BE2C (cell line): ENCODE measurements at regions not wholly inside any gene's neighbourhood (a gene's known extent, or its start where the extent isn't known, plus 50 kb on each side); places are given as distances from the start of the nearest gene placed in this dataset.

Experiments used
- DNase-seq: peaks from one replicate; pipeline ENCODE4 v3.0.0-alpha.2; 2020
- H3K27me3 ChIP-seq: fragments of 250-450 bp; sonication (Bioruptor Pico); 2 replicates; pipeline ENCODE4 v1.5.1; 2020; ENCODE audit warnings: mild to moderate bottlenecking
- H3K36me3 ChIP-seq: fragments of 250-450 bp; sonication (Bioruptor Pico); 2 replicates; pipeline ENCODE4 v1.5.1; 2020; ENCODE audit warnings: mild to moderate bottlenecking
- H3K4me1 ChIP-seq: fragments of 250-450 bp; sonication (Bioruptor Pico); 2 replicates; pipeline ENCODE4 v1.5.1; 2020
- H3K4me3 ChIP-seq: 2 replicates; pipeline ENCODE4 v1.5.1; 2011; ENCODE audit warnings: low read depth, low read length
- H3K9me3 ChIP-seq: fragments of 250-450 bp; sonication (Bioruptor Pico); 2 replicates; pipeline ENCODE4 v1.5.1; 2020
- TF ChIP-seq, protein P1 (sequence below): IDR thresholded peaks from 2 replicates; pipeline ENCODE4 v1.5.1; 2012; ENCODE audit warnings: mild to moderate bottlenecking, low read depth, low read length

DNA sequence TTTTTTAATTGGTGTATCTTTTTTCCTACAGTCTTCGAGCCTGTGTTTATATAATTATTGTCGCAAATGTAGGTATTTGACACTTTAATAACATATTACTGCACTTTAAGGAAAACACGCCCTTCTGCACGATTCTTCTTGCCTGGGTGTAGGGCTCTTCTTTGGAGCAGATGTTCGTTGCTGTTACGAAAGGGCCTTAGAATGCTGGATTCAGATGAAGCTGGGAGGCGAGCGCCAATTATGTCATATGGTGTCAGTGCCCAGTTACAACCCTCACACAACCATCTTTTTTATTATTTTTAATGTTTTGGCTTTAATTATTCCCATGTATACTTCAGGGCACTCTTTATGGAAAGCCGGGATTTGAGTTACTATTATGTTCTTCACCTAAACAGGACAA, 553.0 kb downstream of the EBF1 start:
- H3K4me1 ChIP-seq: 0 out of 2 replicates have a peak, but pooled peaks cover 4% of the 10 kb centered on the region
- TF ChIP-seq, protein P1, sequence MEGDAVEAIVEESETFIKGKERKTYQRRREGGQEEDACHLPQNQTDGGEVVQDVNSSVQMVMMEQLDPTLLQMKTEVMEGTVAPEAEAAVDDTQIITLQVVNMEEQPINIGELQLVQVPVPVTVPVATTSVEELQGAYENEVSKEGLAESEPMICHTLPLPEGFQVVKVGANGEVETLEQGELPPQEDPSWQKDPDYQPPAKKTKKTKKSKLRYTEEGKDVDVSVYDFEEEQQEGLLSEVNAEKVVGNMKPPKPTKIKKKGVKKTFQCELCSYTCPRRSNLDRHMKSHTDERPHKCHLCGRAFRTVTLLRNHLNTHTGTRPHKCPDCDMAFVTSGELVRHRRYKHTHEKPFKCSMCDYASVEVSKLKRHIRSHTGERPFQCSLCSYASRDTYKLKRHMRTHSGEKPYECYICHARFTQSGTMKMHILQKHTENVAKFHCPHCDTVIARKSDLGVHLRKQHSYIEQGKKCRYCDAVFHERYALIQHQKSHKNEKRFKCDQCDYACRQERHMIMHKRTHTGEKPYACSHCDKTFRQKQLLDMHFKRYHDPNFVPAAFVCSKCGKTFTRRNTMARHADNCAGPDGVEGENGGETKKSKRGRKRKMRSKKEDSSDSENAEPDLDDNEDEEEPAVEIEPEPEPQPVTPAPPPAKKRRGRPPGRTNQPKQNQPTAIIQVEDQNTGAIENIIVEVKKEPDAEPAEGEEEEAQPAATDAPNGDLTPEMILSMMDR: no peak
- DNase-seq: no peak
- H3K4me3 ChIP-seq: no peak overlapping the region
- peaks cover 2% of the 10 kb centered on the region; the same call in 1 of the 2 replicates for H3K9me3 ChIP-seq
- H3K36me3 ChIP-seq: no peaks in the 10 kb centered on the region
- no peaks in the 10 kb centered on the region for H3K27me3 ChIP-seq

DNA sequence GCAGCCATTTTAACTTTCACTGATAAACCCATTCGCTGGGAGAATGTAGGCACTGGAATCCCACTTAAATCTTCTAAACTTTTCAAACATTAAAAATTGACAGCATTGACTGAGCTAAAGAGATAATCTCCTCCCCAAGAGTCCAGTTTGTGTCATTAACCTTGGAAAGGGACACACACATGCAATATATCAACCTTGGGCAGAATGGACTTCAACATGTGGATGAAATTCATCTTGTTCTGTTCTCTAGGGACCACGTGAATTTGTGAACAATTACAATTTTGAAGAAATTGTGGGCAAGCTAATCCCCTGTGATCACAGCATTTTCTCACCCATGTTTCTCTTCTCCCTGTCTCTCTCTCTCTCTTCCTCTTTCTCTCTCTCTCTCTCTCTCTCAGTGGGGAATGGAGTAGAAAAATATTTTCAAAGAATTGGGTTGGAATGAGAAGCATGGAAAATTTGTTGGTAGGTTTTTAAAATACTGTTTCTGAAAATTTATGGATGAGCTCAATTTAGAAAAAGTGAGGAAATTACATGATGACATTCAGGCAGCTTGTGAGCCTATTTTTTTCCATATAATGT, 553.7 kb downstream of the EBF1 start:
- TF ChIP-seq, protein P1: no peak
- H3K9me3 ChIP-seq: peaks cover 2% of the 10 kb centered on the region; the same call in 1 of the 2 replicates
- DNase-seq: no peak

DNA sequence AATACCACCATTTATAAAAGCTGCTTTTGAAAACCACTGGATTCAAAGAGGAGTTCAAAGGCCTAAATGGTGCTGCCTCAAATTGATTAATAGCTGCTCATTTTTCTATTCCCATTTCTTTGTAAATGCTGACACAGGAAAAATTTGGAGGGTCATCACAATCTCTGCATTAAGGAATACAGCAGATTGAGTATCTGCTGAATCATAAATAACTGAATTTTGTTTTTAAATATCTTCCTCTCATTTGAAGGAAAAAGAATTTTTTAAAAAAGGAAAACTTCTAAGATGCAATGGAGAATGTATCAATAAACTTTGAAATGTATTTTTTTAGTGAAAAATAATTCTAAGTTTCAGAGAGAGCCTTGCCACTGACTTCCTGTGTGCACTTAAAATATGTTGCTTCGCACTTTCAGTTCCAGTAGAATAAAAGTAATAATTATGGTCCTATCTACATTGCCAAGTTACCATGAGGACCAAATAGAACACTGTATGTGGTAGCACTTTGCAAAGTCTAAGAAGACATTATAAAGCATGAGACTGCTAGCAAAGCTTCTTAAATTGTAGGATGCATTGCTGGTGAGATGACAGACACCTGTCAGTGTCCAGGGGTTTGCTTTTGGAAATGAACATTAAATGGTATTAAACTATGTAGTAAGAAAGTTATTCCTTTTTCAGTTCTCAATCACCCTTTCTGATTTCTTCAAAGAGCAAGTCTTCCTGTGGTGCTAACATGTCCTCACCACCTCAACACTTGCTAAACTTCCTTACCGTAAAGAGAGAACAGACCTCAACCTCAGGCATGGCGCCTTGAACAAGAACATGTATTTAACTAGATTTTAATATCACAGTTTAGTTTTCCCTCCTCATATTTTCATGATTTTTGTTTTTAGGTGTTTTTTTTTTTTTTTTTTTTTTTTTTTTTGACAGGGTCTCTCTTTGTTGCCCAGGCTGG, 555.1 kb downstream of the EBF1 start:
- Histone ChIP-seq H3K9me3 (peaks cover 2% of the 10 kb centered on the region; the same call in 1 of the 2 replicates), H3K36me3 (no peaks in the 10 kb centered on the region), H3K4me1 (0 out of 2 replicates have a peak, but pooled peaks cover 4% of the 10 kb centered on the region), H3K27me3 (no peaks in the 10 kb centered on the region), H3K4me3 (no peak overlapping the region)
- DNase-seq: no peak
- TF ChIP-seq, protein P1: no peak

More for the DNA sequence above, 553.7 kb downstream of the EBF1 start:
- Histone ChIP-seq H3K36me3 (no peaks in the 10 kb centered on the region), H3K27me3 (no peaks in the 10 kb centered on the region), H3K4me3 (no peak overlapping the region), H3K4me1 (0 out of 2 replicates have a peak, but pooled peaks cover 4% of the 10 kb centered on the region)

DNA sequence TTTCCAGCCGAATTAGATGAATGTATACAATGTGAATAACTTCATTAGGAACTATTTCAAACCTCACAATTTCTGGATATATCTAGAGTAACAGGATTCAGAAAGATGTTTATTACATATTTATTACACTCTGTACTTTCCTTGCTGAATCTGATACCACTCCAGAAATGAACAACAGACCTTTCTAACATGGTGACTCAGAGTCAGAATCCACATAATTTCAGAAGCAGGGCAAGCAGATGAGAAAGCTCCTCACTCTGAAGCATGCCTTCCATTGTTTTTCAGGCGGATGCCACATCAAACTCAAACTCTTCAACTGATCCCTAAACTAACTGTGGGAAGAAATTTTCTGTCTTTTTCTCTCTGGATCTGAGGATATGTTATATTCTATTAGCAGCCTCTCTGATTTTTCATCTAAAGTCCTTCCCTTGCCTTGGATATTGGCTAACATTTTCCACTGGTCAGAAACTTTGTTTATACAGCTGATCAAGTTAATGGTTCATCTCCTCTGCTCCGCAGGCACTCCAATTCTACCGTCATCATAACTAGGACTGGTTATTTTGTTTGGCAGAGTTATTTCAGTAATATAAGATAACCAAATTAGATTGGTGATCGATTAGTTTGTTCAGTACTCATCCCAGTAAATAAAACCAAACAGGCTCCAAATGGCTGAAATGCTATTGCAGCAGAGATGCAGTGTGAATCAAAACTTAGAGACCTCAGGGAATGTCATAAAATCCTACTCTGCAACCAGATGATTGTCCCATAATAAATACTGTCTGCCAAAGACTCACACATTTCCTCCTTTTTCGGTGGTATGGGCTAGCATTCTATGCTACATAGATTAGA, 556.0 kb downstream of the EBF1 start:
- DNase-seq: no peak
- peaks cover 2% of the 10 kb centered on the region; the same call in 1 of the 2 replicates for H3K9me3 ChIP-seq

DNA sequence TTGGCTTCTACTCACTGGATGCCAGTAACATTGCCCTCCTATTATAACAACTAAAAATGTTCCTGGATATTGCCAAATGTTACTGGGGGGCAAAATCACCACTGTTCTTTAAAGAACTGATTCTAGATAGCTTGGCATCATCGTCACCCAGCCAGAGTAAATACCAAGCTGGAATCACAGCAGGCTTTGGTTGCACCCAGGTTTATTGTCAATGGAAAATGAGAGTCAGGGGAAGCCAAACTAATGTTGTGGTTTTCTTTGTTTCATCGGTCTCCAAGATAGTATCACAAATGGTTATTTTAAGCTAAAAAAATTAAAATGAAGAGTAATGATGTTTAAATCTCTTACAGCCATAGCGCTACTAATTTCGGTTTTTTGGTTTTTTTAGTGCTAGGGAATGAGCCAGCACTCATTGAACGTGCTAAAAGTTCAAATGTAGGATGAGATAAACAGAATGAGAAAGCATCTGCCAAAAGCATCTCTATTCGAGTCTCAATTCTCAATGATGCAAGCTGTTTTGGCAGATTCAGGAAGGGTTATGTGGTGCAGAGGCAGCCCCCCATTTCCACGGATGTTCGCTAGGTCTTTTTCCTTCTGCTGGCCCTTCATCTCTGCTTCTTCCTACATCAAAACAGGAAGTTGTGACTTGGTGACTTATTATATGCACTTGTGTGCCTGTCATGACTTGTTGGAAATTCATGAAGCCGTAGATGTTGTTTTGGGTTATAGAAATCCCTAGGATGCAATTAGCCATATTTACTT, 558.0 kb downstream of the EBF1 start:
- H3K4me1 ChIP-seq: 0 out of 2 replicates have a peak, but pooled peaks cover 4% of the 10 kb centered on the region
- no peak for DNase-seq
- no peak overlapping the region for H3K4me3 ChIP-seq
- H3K27me3 ChIP-seq: no peaks in the 10 kb centered on the region
- TF ChIP-seq, protein P1: no peak
- no peaks in the 10 kb centered on the region for H3K36me3 ChIP-seq
- H3K9me3 ChIP-seq: no peaks in the 10 kb centered on the region

More for the DNA sequence above, 556.0 kb downstream of the EBF1 start:
- no peaks in the 10 kb centered on the region for H3K27me3 ChIP-seq
- 0 out of 2 replicates have a peak, but pooled peaks cover 4% of the 10 kb centered on the region for H3K4me1 ChIP-seq
- H3K36me3 ChIP-seq: no peaks in the 10 kb centered on the region
- TF ChIP-seq, protein P1: no peak
- no peak overlapping the region for H3K4me3 ChIP-seq
